Large intestine (tissue), 3 donors: ENCODE measurements at regions not wholly inside any gene's neighbourhood (a gene's known extent, or its start where the extent isn't known, plus 50 kb on each side); places are given as distances from the start of the nearest gene placed in this dataset.
"Not testable (repeated sequence)": the region's sequence is repeated elsewhere in the genome, so short reads cannot be mapped to it uniquely, and the experiment has no call there.

Experiments used
- DNase-seq, 2 donors: peaks; one replicate each; pipeline versions ENCODE4 v3.0.0 to v3.0.0-alpha.2; 2013
- H3K27ac ChIP-seq: one replicate; pipeline ENCODE4 v1.5.1; 2013; ENCODE audit warnings: low read length
- H3K27me3 ChIP-seq: 2 replicates; pipeline ENCODE4 v1.6.1; 2013; ENCODE audit warnings: low read length; ENCODE audit not compliant: control insufficient read depth, insufficient read depth
- H3K36me3 ChIP-seq: 2 replicates; pipeline ENCODE4 v1.6.1; 2013; ENCODE audit warnings: low read length; ENCODE audit not compliant: control insufficient read depth, insufficient read depth
- H3K4me1 ChIP-seq: one replicate; pipeline ENCODE4 v1.6.1; 2013; ENCODE audit warnings: low read length; ENCODE audit not compliant: control insufficient read depth, insufficient read depth
- H3K4me3 ChIP-seq: one replicate; pipeline ENCODE4 v1.5.1; 2013; ENCODE audit warnings: low read length
- H3K9me3 ChIP-seq: one replicate; pipeline ENCODE4 v1.6.1; 2013; ENCODE audit warnings: mild to moderate bottlenecking, low read depth, low read length, moderate library complexity; ENCODE audit not compliant: control insufficient read depth
- WGBS: methylation state at CpG from one replicate; pipeline ENCODE4 v1.1.5; 2013; ENCODE audit warnings: low lambda C conversion rate; ENCODE audit not compliant: insufficient coverage; 5-methylcytosine and 5-hydroxymethylcytosine counted together

DNA sequence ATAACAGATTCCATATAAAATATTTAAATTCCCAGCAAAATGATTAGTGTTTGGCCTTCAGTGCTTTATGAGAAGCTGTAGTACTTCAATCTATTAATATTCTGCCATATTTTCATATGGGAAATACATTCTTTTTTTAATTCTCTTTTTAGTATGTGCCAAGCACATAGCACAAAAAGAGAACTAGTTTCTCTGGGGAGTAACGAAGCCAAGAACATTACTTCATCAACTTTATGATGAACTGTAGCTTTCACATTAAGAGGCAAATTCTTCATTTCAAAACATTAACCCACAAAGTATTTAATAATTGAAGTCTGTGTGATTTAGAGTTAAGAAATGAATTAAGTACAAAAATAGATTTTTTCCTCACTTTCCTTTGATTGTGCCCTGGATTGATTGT lies 281.0 kb upstream of the EYS start:
- no peak for DNase-seq
- 100% methylated on average over 1 of the region's 1 CpG for WGBS
- Histone ChIP-seq H3K27ac (no peak overlapping the region), H3K36me3 (no peaks in the 10 kb centered on the region), H3K4me1 (no peaks in the 10 kb centered on the region), H3K4me3 (no peak overlapping the region), H3K9me3 (no peaks in the 10 kb centered on the region), H3K27me3 (no peaks in the 10 kb centered on the region)

- Histone ChIP-seq H3K9me3 (peaks cover 2% of the 10 kb centered on the region), H3K36me3 (no peaks in the 10 kb centered on the region), H3K27me3 (no peaks in the 10 kb centered on the region), H3K4me1 (no peaks in the 10 kb centered on the region), H3K4me3 (no peak overlapping the region), H3K27ac (no peak overlapping the region)
- DNase-seq = no peak
- 89% methylated on average over 1 of the region's 2 CpGs for WGBS
These were observed 277.1 kb upstream of the EYS start for GRCh38 chr6:65984089-65984488.

DNA sequence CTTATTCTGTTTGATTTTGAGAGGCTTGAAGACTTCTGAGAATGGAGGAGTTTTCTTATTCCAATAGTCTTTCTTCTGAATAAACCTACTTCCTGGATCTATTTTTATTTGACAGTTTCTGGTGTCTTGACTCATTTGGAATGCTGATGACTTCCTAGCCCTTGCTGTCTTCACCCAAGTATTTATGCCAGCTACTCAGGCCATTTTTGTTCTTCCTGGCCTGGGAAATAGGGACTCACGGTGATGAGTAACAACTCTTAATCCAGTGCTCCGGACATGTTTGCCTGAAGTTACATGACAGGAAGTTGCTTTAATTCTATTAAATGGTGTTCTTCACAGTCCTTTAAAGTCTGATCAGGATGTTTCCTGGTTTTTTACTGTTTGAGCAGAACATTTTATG lies 272.1 kb upstream of the EYS start:
- no peaks in the 10 kb centered on the region for H3K36me3 ChIP-seq
- no peaks in the 10 kb centered on the region for H3K4me1 ChIP-seq
- H3K9me3 ChIP-seq = peaks cover 2% of the 10 kb centered on the region
- H3K27ac ChIP-seq = no peak overlapping the region
- DNase-seq = no peak
- H3K27me3 ChIP-seq = no peaks in the 10 kb centered on the region
- no peak overlapping the region for H3K4me3 ChIP-seq
- WGBS = 100% methylated on average over 1 of the region's 2 CpGs

DNA sequence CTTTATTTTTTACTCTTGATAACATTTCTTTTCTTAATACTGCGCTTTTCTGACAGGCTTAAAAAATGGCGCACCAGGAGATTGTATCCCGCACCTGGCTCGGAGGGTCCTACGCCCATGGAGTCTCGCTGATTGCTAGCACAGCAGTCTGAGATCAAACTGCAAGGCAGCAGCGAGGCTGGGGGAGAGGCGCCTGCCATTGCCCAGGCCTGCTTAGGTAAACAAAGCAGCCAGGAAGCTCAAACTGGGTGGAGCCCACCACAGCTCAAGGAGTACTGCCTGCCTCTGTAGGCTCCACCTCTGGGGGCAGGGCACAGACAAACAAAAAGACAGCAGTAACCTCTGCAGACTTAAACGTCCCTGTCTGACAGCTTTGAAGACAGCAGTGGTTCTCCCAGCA lies 264.2 kb upstream of the EYS start:
- H3K36me3 ChIP-seq, H3K4me1 ChIP-seq, H3K27ac ChIP-seq, H3K4me3 ChIP-seq, DNase-seq, H3K9me3 ChIP-seq, H3K27me3 ChIP-seq: not testable (repeated sequence)
- WGBS = no CpG with 5 or more reads among the region's 9 CpGs

GRCh38 chr6:65964261-65964660 lies 257.2 kb upstream of the EYS start:
- Histone ChIP-seq H3K4me1 (no peaks in the 10 kb centered on the region), H3K9me3 (no peaks in the 10 kb centered on the region), H3K4me3 (no peak overlapping the region), H3K36me3 (no peaks in the 10 kb centered on the region), H3K27me3 (no peaks in the 10 kb centered on the region), H3K27ac (no peak overlapping the region)
- no peak for DNase-seq

DNA sequence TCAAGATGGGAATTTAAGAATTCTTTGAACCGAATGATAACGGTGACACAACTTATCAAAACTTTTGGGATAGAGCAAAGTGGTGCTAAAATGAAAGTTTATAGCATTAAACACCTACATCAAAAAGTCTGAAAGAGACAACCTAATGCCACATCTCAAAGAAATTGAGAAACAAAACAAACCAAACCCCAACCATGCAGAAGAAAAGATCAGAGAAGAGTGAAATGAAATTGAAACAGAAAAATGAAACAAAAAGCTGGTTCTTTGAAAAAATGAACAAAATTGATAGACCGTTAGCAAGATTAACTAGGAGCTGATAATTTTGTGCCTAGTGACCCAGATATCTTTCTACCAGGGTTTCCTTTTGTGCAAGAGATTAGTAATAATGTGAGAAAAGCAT lies 248.0 kb upstream of the EYS start:
- no peak overlapping the region for H3K27ac ChIP-seq
- H3K4me3 ChIP-seq = no peak overlapping the region
- 89% methylated on average over 3 of the region's 3 CpGs for WGBS
- no peaks in the 10 kb centered on the region for H3K27me3 ChIP-seq
- DNase-seq = no peak
- H3K4me1 ChIP-seq = no peaks in the 10 kb centered on the region
- no peaks in the 10 kb centered on the region for H3K9me3 ChIP-seq
- no peaks in the 10 kb centered on the region for H3K36me3 ChIP-seq

- no peaks in the 10 kb centered on the region for H3K27me3 ChIP-seq
- no peak overlapping the region for H3K4me3 ChIP-seq
- DNase-seq = no peak
- no peaks in the 10 kb centered on the region for H3K9me3 ChIP-seq
- H3K4me1 ChIP-seq = no peaks in the 10 kb centered on the region
- H3K27ac ChIP-seq = no peak overlapping the region
- 100% methylated on average over 1 of the region's 1 CpG for WGBS
- no peaks in the 10 kb centered on the region for H3K36me3 ChIP-seq
These were observed 241.0 kb upstream of the EYS start for GRCh38 chr6:65948062-65948461.

- Histone ChIP-seq H3K4me3 (no peak overlapping the region), H3K4me1 (no peaks in the 10 kb centered on the region), H3K36me3 (no peaks in the 10 kb centered on the region), H3K9me3 (no peaks in the 10 kb centered on the region), H3K27me3 (no peaks in the 10 kb centered on the region), H3K27ac (no peak overlapping the region)
- DNase-seq = no peak
- no CpG with 5 or more reads among the region's 3 CpGs for WGBS
These were observed 236.5 kb upstream of the EYS start for GRCh38 chr6:65943548-65943947.

GRCh38 chr6:65943051-65943450 lies 236.0 kb upstream of the EYS start:
- DNase-seq = no peak
- Histone ChIP-seq H3K4me3 (no peak overlapping the region), H3K27me3 (no peaks in the 10 kb centered on the region), H3K4me1 (no peaks in the 10 kb centered on the region), H3K36me3 (no peaks in the 10 kb centered on the region), H3K27ac (no peak overlapping the region), H3K9me3 (no peaks in the 10 kb centered on the region)
- no CpG with 5 or more reads among the region's 3 CpGs for WGBS

GRCh38 chr6:65938000-65938399 lies 231.0 kb upstream of the EYS start:
- Histone ChIP-seq H3K27ac (no peak overlapping the region), H3K4me3 (no peak overlapping the region), H3K4me1 (no peaks in the 10 kb centered on the region), H3K36me3 (no peaks in the 10 kb centered on the region), H3K27me3 (no peaks in the 10 kb centered on the region), H3K9me3 (no peaks in the 10 kb centered on the region)
- DNase-seq = no peak
- no CpG with 5 or more reads among the region's 2 CpGs for WGBS

GRCh38 chr6:65935412-65935811 lies 228.4 kb upstream of the EYS start:
- Histone ChIP-seq H3K9me3 (peaks cover 8% of the 10 kb centered on the region), H3K27ac (no peak overlapping the region), H3K4me3 (no peak overlapping the region), H3K36me3 (no peaks in the 10 kb centered on the region), H3K27me3 (no peaks in the 10 kb centered on the region), H3K4me1 (no peaks in the 10 kb centered on the region)
- WGBS = 100% methylated on average over 1 of the region's 1 CpG
- DNase-seq = no peak
